Right kidney (tissue), 1 donor: ENCODE measurements at regions not wholly inside any gene's neighbourhood (a gene's known extent, or its start where the extent isn't known, plus 50 kb on each side); places are given as distances from the start of the nearest gene placed in this dataset.

Source experiments
- DNase-seq: peaks from one replicate; pipeline ENCODE4 v3.0.0-alpha.2; 2016

DNA sequence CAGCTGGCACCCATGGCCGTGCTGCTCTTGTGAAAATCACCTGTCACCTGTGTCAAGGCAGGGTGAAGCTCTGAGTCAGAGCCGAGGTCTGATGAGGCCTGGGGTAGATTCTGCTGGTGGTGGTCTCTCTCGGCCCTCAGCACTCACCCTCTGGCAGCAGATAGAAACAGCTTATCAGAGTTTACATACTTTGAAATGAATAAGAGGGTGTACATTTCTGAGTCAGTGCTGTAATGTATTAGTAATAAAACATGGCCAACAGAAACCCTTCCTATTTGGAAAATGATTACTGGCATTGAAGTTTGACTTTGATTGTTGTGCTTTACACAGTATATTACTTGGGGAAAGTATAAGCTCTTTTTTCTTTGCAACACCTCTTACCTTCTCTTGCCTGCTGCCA lies 228.8 kb downstream of the SNX10 start:
- DNase-seq: no peak

DNA sequence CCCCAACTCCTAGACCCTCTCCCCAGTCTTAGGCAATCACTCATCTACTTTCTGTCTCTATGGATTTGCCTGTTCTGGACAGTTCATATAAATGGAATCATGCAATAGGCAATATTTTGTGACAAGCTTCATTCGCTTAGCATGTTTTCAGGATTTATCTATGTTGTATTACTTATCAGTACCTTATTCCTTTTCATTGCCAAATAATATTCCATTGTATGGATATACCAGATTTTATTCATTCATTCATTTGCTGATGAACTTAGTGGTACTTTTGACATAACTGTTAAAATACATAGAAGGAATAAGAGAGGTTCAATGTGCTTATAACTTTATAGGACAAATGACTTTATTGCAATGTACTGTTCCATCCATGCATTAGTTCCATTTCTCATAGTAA lies 231.0 kb downstream of the SNX10 start:
- DNase-seq: no peak

- peak; percentile 60 for DNase-seq
Measured at GRCh38 chr7:26525398-26526264, 234.0 kb downstream of the SNX10 start.

GRCh38 chr7:26526265-26526587 lies 234.6 kb downstream of the SNX10 start:
- DNase-seq: no peak

DNA sequence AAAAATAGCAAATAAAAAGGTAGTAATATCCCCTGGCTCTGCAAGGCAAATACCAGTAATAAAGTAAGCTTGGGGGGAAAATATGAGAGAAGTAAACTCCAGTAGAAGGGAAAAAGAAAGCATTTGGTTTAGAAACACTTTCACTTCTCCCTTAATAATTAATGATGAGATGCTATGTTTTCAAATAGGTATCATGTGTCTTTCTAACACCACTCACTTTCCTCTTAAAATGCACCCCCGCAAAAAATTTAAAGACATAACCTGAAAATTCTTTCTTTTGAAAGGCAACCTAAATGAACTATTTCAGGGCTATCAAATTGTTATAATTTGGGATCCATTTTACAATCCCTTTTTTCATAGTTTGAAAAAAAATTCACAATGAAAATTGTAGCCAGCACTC lies 240.3 kb downstream of the SNX10 start:
- DNase-seq: no peak

DNA sequence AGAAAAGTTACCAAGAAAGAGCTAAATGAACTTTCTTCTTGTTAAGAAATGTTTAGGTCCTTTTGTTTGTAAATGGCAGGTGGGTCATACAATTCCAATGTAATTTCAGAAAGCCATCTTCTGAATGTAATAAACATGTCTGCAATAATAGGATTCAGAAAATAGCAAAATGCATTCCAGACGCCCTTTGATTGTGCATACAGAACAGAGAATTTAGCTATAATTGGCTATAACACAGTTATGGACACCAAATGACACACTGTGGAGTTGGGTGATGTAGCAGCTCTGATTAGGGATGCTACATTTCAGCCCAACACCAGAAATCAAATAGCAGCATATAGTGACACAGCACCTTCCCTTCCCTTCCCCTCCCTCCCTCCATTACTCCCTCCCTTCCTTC lies 240.8 kb downstream of the SNX10 start:
- no peak for DNase-seq

DNA sequence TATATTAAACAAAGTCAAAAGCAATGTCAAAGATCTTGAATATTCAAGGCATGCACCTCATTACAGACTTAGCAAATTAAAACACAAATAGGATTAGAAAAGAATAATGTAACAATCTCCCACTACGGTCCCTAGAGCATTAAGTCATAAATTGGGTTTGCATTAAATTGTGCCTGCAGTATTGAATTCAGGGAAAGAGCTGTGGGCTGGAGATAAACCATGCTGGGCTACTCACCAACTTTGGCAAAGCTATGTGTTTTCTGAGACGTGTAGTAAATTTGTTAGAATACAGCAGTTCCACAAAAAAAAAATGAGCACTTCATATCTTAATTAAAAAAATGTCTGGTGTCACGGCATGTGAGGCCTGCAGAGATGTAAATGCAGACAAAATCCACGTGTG lies 241.6 kb downstream of the SNX10 start:
- no peak for DNase-seq

DNA sequence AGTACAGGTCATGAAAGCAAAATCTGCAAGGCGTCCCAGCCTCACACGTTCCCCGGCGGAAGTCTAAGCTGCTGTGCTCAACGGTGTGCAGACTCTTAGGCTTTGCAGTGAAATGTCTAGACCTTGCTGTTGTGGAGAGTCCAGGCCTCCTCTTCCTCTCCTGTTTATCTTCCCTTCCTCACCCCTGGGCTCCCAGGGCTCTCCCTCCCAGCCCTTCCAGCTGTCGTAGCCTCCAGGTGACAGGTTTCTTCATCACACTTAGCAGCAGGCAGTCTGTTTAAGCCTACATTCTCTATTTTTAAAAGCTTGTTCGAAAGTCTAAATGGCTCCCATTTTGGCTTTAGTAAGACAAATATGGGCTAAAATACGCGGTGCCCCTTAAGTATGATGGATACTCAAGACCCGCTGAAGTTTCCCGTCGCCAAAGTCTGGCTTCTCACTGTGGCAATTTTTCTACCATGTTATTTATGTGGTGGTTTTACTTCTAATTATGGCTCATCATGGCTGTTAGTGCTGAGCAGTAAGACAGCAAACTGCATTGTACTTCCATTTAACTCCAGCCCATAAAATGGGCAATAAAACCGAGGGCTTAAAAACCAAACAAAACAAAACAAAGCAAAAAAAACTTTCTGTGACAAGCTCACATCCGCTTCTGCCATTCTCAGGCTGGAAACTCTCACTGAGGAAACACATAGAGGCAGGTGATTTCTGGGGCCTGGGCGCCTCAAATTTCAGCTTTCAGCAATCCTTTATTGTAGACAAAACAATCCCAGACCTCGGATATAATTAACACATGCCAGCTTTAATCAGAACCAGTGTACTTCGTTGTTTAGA lies 243.2 kb downstream of the SNX10 start:
- peak; percentile 63 for DNase-seq

DNA sequence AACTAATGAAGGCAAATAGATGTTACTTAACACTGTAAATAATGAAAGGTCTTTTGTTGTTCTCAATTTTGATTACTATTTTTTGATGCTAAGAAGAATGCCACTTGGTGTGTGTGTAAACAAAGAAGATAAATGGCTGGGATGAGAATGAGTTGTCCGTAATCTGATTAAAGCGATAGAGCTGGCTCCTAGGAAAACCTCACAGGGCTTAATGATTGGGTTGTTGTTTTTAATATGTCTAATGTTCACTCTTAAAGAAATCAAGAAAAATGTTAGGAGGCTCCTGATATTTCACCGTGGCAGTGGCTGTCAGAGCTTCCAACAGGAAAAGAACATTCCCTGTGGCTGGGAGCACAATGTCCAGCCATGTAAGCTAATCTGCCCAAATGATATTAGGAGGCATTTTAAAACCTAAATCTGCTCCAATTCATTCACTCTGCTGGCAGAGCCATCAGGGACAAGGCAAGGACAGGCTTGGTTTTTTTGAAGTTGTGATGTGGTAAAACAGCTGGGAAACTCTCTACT lies 243.9 kb downstream of the SNX10 start:
- DNase-seq: no peak

GRCh38 chr7:26538216-26538615 lies 246.6 kb downstream of the SNX10 start:
- DNase-seq: no peak

- no peak for DNase-seq
Measured at GRCh38 chr7:26538689-26539088, 247.0 kb downstream of the SNX10 start.

DNA sequence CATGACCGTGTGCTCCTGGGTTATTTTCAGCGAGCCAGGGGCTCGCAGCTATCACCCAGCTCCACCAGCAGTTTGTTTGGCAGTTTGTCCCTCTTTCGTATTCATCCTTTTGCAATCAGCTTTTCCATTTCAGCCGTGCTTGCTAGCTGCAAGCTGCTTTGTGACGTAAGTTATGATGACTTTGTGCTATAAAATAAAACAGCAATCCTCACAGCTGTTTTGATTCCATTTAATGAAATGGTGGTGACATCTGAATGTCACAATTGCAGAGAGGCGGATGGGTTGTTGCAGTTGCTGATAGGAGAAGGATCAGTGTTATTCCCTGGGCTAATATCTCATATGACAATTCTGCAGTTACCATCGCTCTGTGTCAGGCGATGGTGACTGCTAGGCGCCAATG lies 251.7 kb downstream of the SNX10 start:
- no peak for DNase-seq

GRCh38 chr7:26543951-26544350 lies 252.3 kb downstream of the SNX10 start:
- no peak for DNase-seq

DNA sequence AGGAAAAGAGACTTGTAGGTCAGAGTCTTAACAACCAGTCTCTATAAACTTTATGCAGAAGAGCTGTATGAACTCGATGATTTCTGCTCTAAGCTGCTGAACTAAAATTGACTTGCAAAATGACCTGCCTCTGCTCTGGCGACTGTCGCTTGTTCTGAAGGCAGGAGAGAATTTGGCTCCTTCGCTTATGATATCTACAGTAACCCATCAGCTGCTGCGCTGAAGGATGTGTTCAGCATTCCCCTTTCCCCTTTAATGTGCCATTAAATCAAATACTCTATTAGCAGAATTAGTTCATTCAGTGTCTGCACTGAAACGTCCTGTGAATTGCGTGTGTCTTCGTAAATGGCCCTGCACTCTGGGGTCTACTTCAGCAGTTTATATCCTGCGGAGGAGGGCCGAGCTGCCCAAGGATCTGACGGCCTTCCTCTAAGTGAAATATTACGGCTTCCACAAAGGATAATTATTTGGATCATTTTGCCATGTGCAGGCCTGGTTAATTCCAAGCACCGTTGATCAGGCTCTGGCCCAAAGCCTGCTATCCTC lies 254.9 kb downstream of the SNX10 start:
- no peak for DNase-seq

DNA sequence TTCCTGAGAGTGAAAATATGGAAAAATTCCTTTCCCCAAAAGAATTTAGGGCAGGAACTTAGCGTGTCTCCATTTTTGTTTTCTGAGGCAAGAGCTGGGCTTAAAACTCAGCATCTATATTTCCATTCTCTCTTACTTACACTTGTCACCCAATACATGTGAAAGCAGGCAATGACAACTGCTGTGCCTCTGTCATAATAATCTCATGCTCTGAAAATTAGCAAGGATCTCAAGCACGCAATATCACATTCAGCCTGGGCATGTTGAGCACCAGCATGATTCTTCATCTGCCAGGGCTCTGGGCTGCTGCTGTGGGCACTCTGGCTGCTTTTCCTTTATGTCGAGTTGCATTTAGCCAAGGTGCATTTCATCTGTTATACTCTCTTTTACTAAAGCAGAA lies 255.5 kb downstream of the SNX10 start:
- no peak for DNase-seq

GRCh38 chr7:26549281-26549944 lies 257.8 kb downstream of the SNX10 start:
- no peak for DNase-seq

- no peak for DNase-seq
Measured at GRCh38 chr7:26550492-26550891, 258.8 kb downstream of the SNX10 start.

DNA sequence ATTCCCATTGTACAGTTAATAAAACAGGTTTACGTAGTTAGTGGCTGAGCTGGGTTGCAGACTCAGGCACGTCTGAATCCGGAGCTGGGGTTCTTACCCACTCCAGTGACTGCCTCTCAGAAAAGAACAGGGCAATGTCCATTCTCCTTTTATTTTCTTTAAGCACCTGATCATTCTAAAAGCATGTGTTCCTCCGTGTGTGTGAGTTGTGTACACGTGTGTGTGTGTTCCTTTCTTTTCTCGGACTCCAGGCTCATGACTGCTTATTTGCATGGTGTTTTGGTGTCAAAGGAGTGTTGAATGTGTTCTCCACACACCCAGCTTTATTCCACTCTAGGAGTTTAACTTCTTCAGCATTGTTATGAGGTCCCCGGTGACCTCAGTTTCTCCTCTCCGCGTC lies 260.1 kb downstream of the SNX10 start:
- no peak for DNase-seq

DNA sequence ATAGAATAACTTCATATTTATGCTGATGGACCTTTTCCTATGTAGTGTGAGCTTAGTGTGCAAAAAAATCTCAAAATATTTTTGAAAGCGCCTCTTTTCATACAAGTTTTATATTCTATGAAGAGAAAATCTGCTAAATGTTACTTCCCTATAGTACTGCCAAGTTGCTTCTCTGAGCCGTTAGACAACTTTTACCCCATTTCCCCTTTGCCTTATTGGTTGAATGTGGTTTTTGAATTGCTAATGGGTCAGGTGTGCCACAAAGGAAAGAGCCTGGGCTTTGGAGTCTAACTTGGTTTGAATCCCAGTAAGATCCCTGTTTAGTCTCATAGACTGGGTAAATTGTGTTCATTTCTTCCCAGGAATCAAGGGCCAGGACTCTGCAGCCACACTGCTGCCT lies 261.5 kb downstream of the SNX10 start:
- DNase-seq: no peak

- DNase-seq: no peak
Measured at GRCh38 chr7:26553582-26553981, 261.9 kb downstream of the SNX10 start.

DNA sequence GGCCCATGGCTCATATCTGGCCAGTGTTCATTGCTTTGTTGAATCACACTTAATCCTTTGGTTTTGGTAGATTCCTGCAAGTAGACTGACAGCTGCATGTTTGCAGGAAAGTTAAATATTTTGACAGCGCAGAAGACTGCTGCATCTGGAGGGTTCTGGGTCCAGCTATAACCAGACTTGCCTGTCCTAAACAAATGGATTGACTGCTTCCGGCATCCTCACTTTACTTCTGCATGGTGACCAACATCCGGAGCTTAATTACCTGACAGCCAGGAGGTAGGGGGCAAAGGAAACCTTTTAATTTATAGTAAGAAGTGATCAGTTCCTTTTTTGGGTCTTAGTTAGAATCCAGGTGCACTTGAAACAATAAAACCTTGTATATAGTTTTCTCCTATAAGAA lies 263.3 kb downstream of the SNX10 start:
- DNase-seq: no peak

DNA sequence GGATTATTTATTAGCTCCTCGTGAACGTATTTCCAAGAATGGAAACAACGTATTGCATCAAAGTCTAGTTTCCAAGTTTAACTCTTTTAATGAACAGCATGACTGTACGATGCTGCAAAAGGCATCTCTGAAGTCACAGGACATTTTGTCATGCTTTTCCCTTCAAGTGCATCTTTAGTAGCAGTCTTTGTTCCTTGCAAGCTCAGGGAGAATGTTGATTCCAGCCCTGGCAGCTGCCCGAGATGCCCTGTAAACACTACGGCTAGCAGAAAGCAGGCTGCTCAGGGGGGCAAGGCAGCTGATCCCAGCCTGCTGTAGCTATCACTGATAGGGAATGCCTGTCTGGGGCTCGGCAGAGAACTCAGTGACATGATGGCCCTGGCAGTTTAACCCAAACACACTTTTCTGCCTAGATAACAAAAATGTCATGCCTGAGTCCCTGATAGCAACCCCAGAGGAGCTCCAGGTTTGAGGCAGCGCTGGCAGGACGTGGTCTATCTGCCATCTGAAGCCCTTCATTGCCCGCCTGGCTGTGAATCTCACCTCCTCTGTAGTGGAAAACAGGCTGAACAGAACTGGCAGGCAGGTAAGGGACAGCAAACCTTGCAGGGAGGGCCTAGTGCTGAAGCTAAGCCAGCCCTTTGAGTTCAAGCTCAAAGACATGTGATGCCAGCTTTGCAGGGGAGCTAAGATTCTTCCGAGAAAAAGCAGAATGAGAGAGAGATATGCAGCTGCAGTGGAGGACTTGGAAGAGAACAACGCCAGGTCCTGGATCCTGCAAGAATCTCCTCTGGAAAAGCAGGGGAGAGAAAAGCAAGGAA lies 264.6 kb downstream of the SNX10 start:
- peak; percentile 42 for DNase-seq
